OCI-LY1 (cell line): ENCODE measurements at regions not wholly inside any gene's neighbourhood (a gene's known extent, or its start where the extent isn't known, plus 50 kb on each side); places are given as distances from the start of the nearest gene placed in this dataset.

Source experiments
- H2AFZ ChIP-seq: fragments of 200-600 bp; sonication (generic), shearing (Covaris generic); 2 replicates; pipeline ENCODE4 v1.6.0; 2014; ENCODE audit warnings: antibody characterized with exemption, mild to moderate bottlenecking, low read length
- H3F3A ChIP-seq: fragments of 200-600 bp; sonication (generic), shearing (Covaris generic); 2 replicates; pipeline ENCODE4 v1.6.0; 2014; ENCODE audit warnings: mild to moderate bottlenecking, antibody characterized with exemption, low read length, moderate library complexity; ENCODE audit not compliant: insufficient read depth
- H3K27ac ChIP-seq: fragments of 200-600 bp; sonication (generic); 2 replicates; pipeline ENCODE4 v1.5.1; 2014; ENCODE audit warnings: low read length, mixed run types, mild to moderate bottlenecking, low read depth; ENCODE audit not compliant: poor library complexity, severe bottlenecking
- H3K27me3 ChIP-seq: fragments of 200-600 bp; sonication (generic); 2 replicates; pipeline ENCODE4 v1.6.0; 2014; ENCODE audit warnings: antibody characterized with exemption, mild to moderate bottlenecking, low read length, moderate library complexity; ENCODE audit not compliant: insufficient read depth
- H3K36me3 ChIP-seq: fragments of 200-600 bp; sonication (generic); 2 replicates; pipeline ENCODE4 v1.6.1; 2014; ENCODE audit warnings: mild to moderate bottlenecking, antibody characterized with exemption, low read length, moderate library complexity, mixed read lengths; ENCODE audit not compliant: insufficient read depth
- H3K4me1 ChIP-seq: fragments of 200-600 bp; sonication (generic); 2 replicates; pipeline ENCODE4 v1.5.1; 2014; ENCODE audit warnings: mild to moderate bottlenecking, low read length, moderate library complexity; ENCODE audit not compliant: insufficient read depth, severe bottlenecking
- H3K4me2 ChIP-seq: fragments of 200-600 bp; sonication (generic), shearing (Covaris generic); 2 replicates; pipeline ENCODE4 v1.6.1; 2014; ENCODE audit warnings: low read length
- H3K4me3 ChIP-seq: fragments of 200-600 bp; sonication (generic); 2 replicates; pipeline ENCODE4 v1.5.1; 2014; ENCODE audit warnings: low read length, low read depth, mild to moderate bottlenecking, mixed read lengths; ENCODE audit not compliant: poor library complexity, severe bottlenecking
- H3K79me2 ChIP-seq: fragments of 200-600 bp; shearing (Covaris generic); 2 replicates; pipeline ENCODE4 v1.6.1; 2016; ENCODE audit warnings: mixed run types, low read length, mixed read lengths; ENCODE audit not compliant: insufficient read depth
- H3K9ac ChIP-seq: fragments of 200-600 bp; sonication (generic), shearing (Covaris generic); 2 replicates; pipeline ENCODE4 v1.6.1; 2014; ENCODE audit warnings: mild to moderate bottlenecking, low read length, mixed read lengths
- H3K9me2 ChIP-seq: fragments of 200-600 bp; sonication (generic), shearing (Covaris generic); 2 replicates; pipeline ENCODE4 v1.6.1; 2014; ENCODE audit warnings: low read depth, mild to moderate bottlenecking, low read length, mixed read lengths
- H3K9me3 ChIP-seq: fragments of 200-600 bp; shearing (Covaris generic); 2 replicates; pipeline ENCODE4 v1.6.1; 2014; ENCODE audit warnings: low read length, mixed read lengths
- H4K20me1 ChIP-seq: fragments of 200-600 bp; sonication (generic), shearing (Covaris generic); 2 replicates; pipeline ENCODE4 v1.6.0; 2016; ENCODE audit warnings: mild to moderate bottlenecking, low read length; ENCODE audit not compliant: insufficient read depth
- CTCF ChIP-seq: fragments of 200-600 bp; sonication (generic), shearing (Covaris generic); IDR thresholded peaks from 2 replicates; pipeline ENCODE4 v1.5.1; 2017; ENCODE audit warnings: mild to moderate bottlenecking, antibody characterized with exemption, low read length, moderate library complexity, mixed read lengths
- EZH2 ChIP-seq: fragments of 200-600 bp; sonication (generic), shearing (Covaris generic); IDR thresholded peaks from 2 replicates; pipeline ENCODE4 v1.8.0; 2017; ENCODE audit warnings: borderline replicate concordance, mixed run types, mild to moderate bottlenecking, antibody characterized with exemption, low read length, moderate library complexity, mixed read lengths

GRCh38 chr21:28834335-28835238 is 158.1 kb downstream of the LTN1 start:
- no peak overlapping the region for H3K4me3 ChIP-seq
- H3K36me3 ChIP-seq = no peaks in the 10 kb centered on the region
- no peaks in the 10 kb centered on the region for H3K27me3 ChIP-seq
- no peaks in the 10 kb centered on the region for H4K20me1 ChIP-seq
- H3F3A ChIP-seq = no peaks in the 10 kb centered on the region
- no peaks in the 10 kb centered on the region for H3K9me2 ChIP-seq
- no peaks in the 10 kb centered on the region for H3K9me3 ChIP-seq
- H3K4me1 ChIP-seq = no peaks in the 10 kb centered on the region
- H3K79me2 ChIP-seq = no peaks in the 10 kb centered on the region
- TF ChIP-seq CTCF (no peak), EZH2 (no peak)
- no peak overlapping the region for H3K27ac ChIP-seq
- no peak overlapping the region for H3K4me2 ChIP-seq
- no peak overlapping the region for H2AFZ ChIP-seq
- no peak overlapping the region for H3K9ac ChIP-seq

GRCh38 chr21:28833609-28834008 is 159.1 kb downstream of the LTN1 start:
- Histone ChIP-seq H2AFZ (no peak overlapping the region), H3K4me3 (no peak overlapping the region), H4K20me1 (no peaks in the 10 kb centered on the region), H3K9me3 (no peaks in the 10 kb centered on the region), H3F3A (no peaks in the 10 kb centered on the region), H3K36me3 (no peaks in the 10 kb centered on the region), H3K9ac (no peak overlapping the region), H3K4me2 (no peak overlapping the region), H3K9me2 (no peaks in the 10 kb centered on the region), H3K79me2 (no peaks in the 10 kb centered on the region), H3K27ac (no peak overlapping the region), H3K4me1 (no peaks in the 10 kb centered on the region), H3K27me3 (no peaks in the 10 kb centered on the region)
- TF ChIP-seq CTCF = no peak
- TF ChIP-seq EZH2 = no peak

- no peak overlapping the region for H3K27ac ChIP-seq
- H2AFZ ChIP-seq = no peak overlapping the region
- H3K9me3 ChIP-seq = no peaks in the 10 kb centered on the region
- H3K9me2 ChIP-seq = no peaks in the 10 kb centered on the region
- H3K9ac ChIP-seq = no peak overlapping the region
- H3K27me3 ChIP-seq = no peaks in the 10 kb centered on the region
- H3K36me3 ChIP-seq = no peaks in the 10 kb centered on the region
- no peaks in the 10 kb centered on the region for H3K4me1 ChIP-seq
- no peaks in the 10 kb centered on the region for H3K79me2 ChIP-seq
- no peak overlapping the region for H3K4me2 ChIP-seq
- no peak for TF ChIP-seq CTCF
- no peak for TF ChIP-seq EZH2
- no peaks in the 10 kb centered on the region for H3F3A ChIP-seq
- H3K4me3 ChIP-seq = no peak overlapping the region
- no peaks in the 10 kb centered on the region for H4K20me1 ChIP-seq
Observed at GRCh38 chr21:28833182-28833581, 159.5 kb downstream of the LTN1 start.
